ENCODE measurements at regions not wholly inside any gene's neighbourhood (a gene's known extent, or its start where the extent isn't known, plus 50 kb on each side); places are given as distances from the start of the nearest gene placed in this dataset.

DNA sequence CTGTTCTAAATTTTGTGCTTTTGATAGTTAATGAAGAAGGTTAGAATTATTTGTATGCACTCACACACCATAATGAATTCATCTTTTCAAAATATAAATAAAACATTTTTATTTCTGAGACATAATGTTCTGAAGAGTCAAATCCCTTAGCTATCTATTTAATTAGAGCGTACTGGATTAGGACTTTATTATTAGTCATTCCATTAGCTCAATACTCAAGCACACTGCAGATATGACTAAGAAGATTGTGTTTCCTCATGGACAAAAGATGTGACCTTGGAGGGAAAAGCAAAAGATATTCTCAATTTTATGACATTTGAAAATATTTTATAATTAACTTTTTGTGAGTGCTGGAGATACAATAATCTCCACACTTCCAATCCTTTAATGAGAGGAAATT is 666.4 kb downstream of the CD109 start:
- no peak for TF ChIP-seq POLR2AphosphoS5 (IDR thresholded peaks at IDR 0.05)
- TF ChIP-seq, protein P1, sequence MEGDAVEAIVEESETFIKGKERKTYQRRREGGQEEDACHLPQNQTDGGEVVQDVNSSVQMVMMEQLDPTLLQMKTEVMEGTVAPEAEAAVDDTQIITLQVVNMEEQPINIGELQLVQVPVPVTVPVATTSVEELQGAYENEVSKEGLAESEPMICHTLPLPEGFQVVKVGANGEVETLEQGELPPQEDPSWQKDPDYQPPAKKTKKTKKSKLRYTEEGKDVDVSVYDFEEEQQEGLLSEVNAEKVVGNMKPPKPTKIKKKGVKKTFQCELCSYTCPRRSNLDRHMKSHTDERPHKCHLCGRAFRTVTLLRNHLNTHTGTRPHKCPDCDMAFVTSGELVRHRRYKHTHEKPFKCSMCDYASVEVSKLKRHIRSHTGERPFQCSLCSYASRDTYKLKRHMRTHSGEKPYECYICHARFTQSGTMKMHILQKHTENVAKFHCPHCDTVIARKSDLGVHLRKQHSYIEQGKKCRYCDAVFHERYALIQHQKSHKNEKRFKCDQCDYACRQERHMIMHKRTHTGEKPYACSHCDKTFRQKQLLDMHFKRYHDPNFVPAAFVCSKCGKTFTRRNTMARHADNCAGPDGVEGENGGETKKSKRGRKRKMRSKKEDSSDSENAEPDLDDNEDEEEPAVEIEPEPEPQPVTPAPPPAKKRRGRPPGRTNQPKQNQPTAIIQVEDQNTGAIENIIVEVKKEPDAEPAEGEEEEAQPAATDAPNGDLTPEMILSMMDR (IDR thresholded peaks at IDR 0.05): no peak
